HCT116 (cell line): ENCODE measurements at regions not wholly inside any gene's neighbourhood (a gene's known extent, or its start where the extent isn't known, plus 50 kb on each side); places are given as distances from the start of the nearest gene placed in this dataset.

Experiments
- ATAC-seq: fragments of 200-7000 bp; cut with Tn5 transposase; 2 replicates; pipeline ENCODE4 v1.9.1; 2020; ENCODE audit warnings: mild to moderate bottlenecking, moderate library complexity
- BruUV-seq: library from RNA; stranded (reverse); fragments of 400-500 nt; replicated peaks from 2 replicates; lab custom pipeline; 2021; lab: Mats Ljungman, UMichigan
- CTCF ChIA-PET: fragments of 300-600 bp; sonication (Branson Sonifier 250); formaldehyde crosslinking; loops from one replicate; lab custom pipeline; 2021; ENCODE audit warnings: antibody characterized with exemption; lab: Charles Lee
- POLR2A ChIA-PET: fragments of 300-600, 350-600 bp; sonication (Branson Sonifier 250); formaldehyde crosslinking; loops from one replicate; lab custom pipeline; 2021; ENCODE audit warnings: antibody characterized with exemption; lab: Charles Lee
- RAD21 ChIA-PET, 2 experiments: fragments of 300-600 bp; sonication (Branson Sonifier 250); formaldehyde crosslinking; loops; one replicate each; lab custom pipeline; 2023; ENCODE audit warnings: low total read pairs in 2 of 2; ENCODE audit not compliant: uncharacterized antibody in 2 of 2, unreplicated experiment in 2 of 2, low non-redundant PET in 1 of 2; lab: Charles Lee
- DNase-seq: peaks from one replicate; pipeline ENCODE4 v3.0.0-alpha.2; 2010; ENCODE audit warnings: low read depth, low spot score
- H2AFZ ChIP-seq: fragments of 200-600 bp; shearing (Covaris generic), sonication (generic); 2 replicates; pipeline ENCODE4 v1.6.1; 2017; ENCODE audit warnings: low read depth, mixed run types, mixed read lengths, antibody characterized with exemption, low read length; ENCODE audit not compliant: poor library complexity, severe bottlenecking
- H3K27ac ChIP-seq: 2 replicates; pipeline ENCODE4 v1.5.1; 2012; ENCODE audit warnings: low read depth, low read length
- H3K27me3 ChIP-seq: fragments of 200-600 bp; sonication (generic); 2 replicates; pipeline ENCODE4 v1.6.1; 2016; ENCODE audit warnings: mixed run types, low read length, mixed read lengths; ENCODE audit not compliant: insufficient read depth
- H3K36me3 ChIP-seq, 2 experiments: fragments of 200-500 bp in 1 of 2; fragments of 200-600 bp in 1 of 2; sonication (Bioruptor generic) in 1 of 2; sonication (generic) in 1 of 2; 2 replicates each; pipeline versions ENCODE4 v1.5.1 to v1.6.1; 2014 to 2016; ENCODE audit warnings: low read length in 2 of 2, inconsistent platforms in 1 of 2, mixed read lengths in 1 of 2, mixed run types in 1 of 2; ENCODE audit not compliant: insufficient read depth in 2 of 2, control insufficient read depth in 1 of 2
- H3K4me1 ChIP-seq, 2 experiments: fragments of 200-600 bp in 1 of 2; sonication (generic) in 1 of 2; 2 replicates each; pipeline versions ENCODE4 v1.5.1 to v1.6.1; 2012 to 2017; ENCODE audit warnings: low read length in 2 of 2, inconsistent platforms in 1 of 2, mild to moderate bottlenecking in 1 of 2, mixed read lengths in 1 of 2, mixed run types in 1 of 2, moderate library complexity in 1 of 2; ENCODE audit not compliant: insufficient read depth in 2 of 2, control insufficient read depth in 1 of 2
- H3K4me2 ChIP-seq: fragments of 200-600 bp; sonication (generic); 2 replicates; pipeline ENCODE4 v1.6.1; 2017; ENCODE audit warnings: mixed run types, low read length, mixed read lengths
- H3K4me3 ChIP-seq, 2 experiments: fragments of 200-600 bp in 1 of 2; sonication (generic) in 1 of 2; replicated peaks in 1 of 2; 2 replicates each; pipeline ENCODE4 v1.5.1; 2011 to 2016; ENCODE audit warnings: low read length in 2 of 2, control low read depth in 1 of 2, low read depth in 1 of 2, mild to moderate bottlenecking in 1 of 2, mixed read lengths in 1 of 2, mixed run types in 1 of 2
- H3K79me2 ChIP-seq: fragments of 200-600 bp; sonication (generic); 2 replicates; pipeline ENCODE4 v1.6.1; 2017; ENCODE audit warnings: mild to moderate bottlenecking, mixed run types, low read length, moderate library complexity, mixed read lengths; ENCODE audit not compliant: insufficient read depth
- H3K9ac ChIP-seq: fragments of 200-600 bp; sonication (generic); 2 replicates; pipeline ENCODE4 v1.6.1; 2016; ENCODE audit warnings: low read length, mixed read lengths
- H3K9me2 ChIP-seq: fragments of 200-600 bp; sonication (generic), shearing (Covaris generic); 2 replicates; pipeline ENCODE4 v1.6.1; 2017; ENCODE audit warnings: mixed run types, mild to moderate bottlenecking, moderate library complexity; ENCODE audit not compliant: insufficient read depth
- H3K9me3 ChIP-seq, 2 experiments: fragments of 200-500 bp in 1 of 2; fragments of 200-600 bp in 1 of 2; sonication (Bioruptor generic) in 1 of 2; sonication (generic) in 1 of 2; 2 replicates each; pipeline ENCODE4 v1.6.1; 2014 to 2017; ENCODE audit warnings: low read length in 2 of 2, mixed read lengths in 2 of 2, inconsistent platforms in 1 of 2, low read depth in 1 of 2, mild to moderate bottlenecking in 1 of 2, mixed run types in 1 of 2, moderate library complexity in 1 of 2; ENCODE audit not compliant: control insufficient read depth in 1 of 2, insufficient read depth in 1 of 2
- H4K20me1 ChIP-seq: fragments of 200-600 bp; sonication (generic), shearing (Covaris generic); 2 replicates; pipeline ENCODE4 v1.6.1; 2017; ENCODE audit warnings: mixed run types, mild to moderate bottlenecking, moderate library complexity; ENCODE audit not compliant: insufficient read depth
- ATF3 ChIP-seq: IDR thresholded peaks from 2 replicates; pipeline ENCODE4 v1.6.1; 2012
- CBX3 ChIP-seq: IDR thresholded peaks from 2 replicates; pipeline ENCODE4 v1.6.1; 2012; ENCODE audit warnings: low read depth
- EGR1 ChIP-seq: IDR thresholded peaks from 2 replicates; pipeline ENCODE4 v1.6.1; 2012; ENCODE audit warnings: low read depth
- ELF1 ChIP-seq: IDR thresholded peaks from 2 replicates; pipeline ENCODE4 v1.6.1; 2012; ENCODE audit warnings: low read depth, borderline replicate concordance
- FOSL1 ChIP-seq: IDR thresholded peaks from 2 replicates; pipeline ENCODE4 v1.6.1; 2012; ENCODE audit warnings: low read depth
- JUND ChIP-seq: IDR thresholded peaks from 2 replicates; pipeline ENCODE4 v1.6.1; 2012
- MAX ChIP-seq: IDR thresholded peaks from 2 replicates; pipeline ENCODE4 v1.6.1; 2012
- POLR2AphosphoS5 ChIP-seq: IDR thresholded peaks from 2 replicates; pipeline ENCODE4 v1.6.1; 2011; ENCODE audit warnings: mild to moderate bottlenecking, low read depth, low read length, moderate library complexity
- RAD21 ChIP-seq: IDR thresholded peaks from 2 replicates; pipeline ENCODE4 v1.6.1; 2012; ENCODE audit warnings: low read depth, mild to moderate bottlenecking
- REST ChIP-seq: IDR thresholded peaks from 2 replicates; pipeline ENCODE4 v1.6.1; 2012; ENCODE audit warnings: low read depth
- SIN3A ChIP-seq: IDR thresholded peaks from 2 replicates; pipeline ENCODE4 v1.6.1; 2012; ENCODE audit warnings: low read depth
- SP1 ChIP-seq: IDR thresholded peaks from 2 replicates; pipeline ENCODE4 v1.6.1; 2012; ENCODE audit warnings: low read depth
- SRF ChIP-seq: IDR thresholded peaks from 2 replicates; pipeline ENCODE4 v1.6.1; 2012; ENCODE audit warnings: low read depth
- TCF7L2 ChIP-seq: IDR thresholded peaks from 2 replicates; pipeline ENCODE4 v1.7.0; 2011; ENCODE audit warnings: borderline replicate concordance, inconsistent platforms; ENCODE audit not compliant: insufficient read depth, insufficient read length; ENCODE audit errors: extremely low read depth
- ZBTB33 ChIP-seq: IDR thresholded peaks from 2 replicates; pipeline ENCODE4 v1.6.1; 2011; ENCODE audit warnings: mild to moderate bottlenecking, low read length, moderate library complexity; ENCODE audit not compliant: insufficient replicate concordance; ENCODE audit errors: extremely low read depth
- ZFX ChIP-seq: fragments of 450-650 bp; IDR thresholded peaks from 2 replicates; pipeline ENCODE4 v1.6.1; 2017
- ZNF274 ChIP-seq: fragments of 200-500 bp; sonication (Bioruptor generic); IDR thresholded peaks from 2 replicates; pipeline ENCODE4 v1.6.1; 2014; ENCODE audit warnings: mild to moderate bottlenecking, low read depth, low read length, inconsistent platforms
- intact Hi-C: fragments of 100-400 bp; cut with micrococcal nuclease; formaldehyde crosslinking; loops from 2 replicates; pipeline ENCODE4 v1.10.0; 2022

- TF ChIP-seq ZBTB33 = no peak
These were observed 446.3 kb upstream of the MAP2 start (continued) for GRCh38 chr2:208977582-208977981.

GRCh38 chr2:208978946-208979345, 444.9 kb upstream of the MAP2 start:
- ChIA-PET RAD21 (no interaction called here), CTCF (no interaction called here), POLR2A (no interaction called here)
- Histone ChIP-seq H4K20me1 (no peaks in the 10 kb centered on the region), H3K27me3 (no peaks in the 10 kb centered on the region), H3K4me3 (no peak overlapping the region), H3K9ac (no peak overlapping the region), H3K36me3 (no peaks in the 10 kb centered on the region), H3K27ac (no peak overlapping the region), H3K79me2 (no peaks in the 10 kb centered on the region), H3K9me3 (no peaks in the 10 kb centered on the region), H3K4me2 (no peak overlapping the region), H3K9me2 (no peaks in the 10 kb centered on the region), H3K4me1 (no peaks in the 10 kb centered on the region), H2AFZ (no peak overlapping the region)
- no TSS peak for BruUV-seq
- TF ChIP-seq CBX3 = no peak
- TF ChIP-seq REST = no peak
- TF ChIP-seq POLR2AphosphoS5 = no peak
- no peak for TF ChIP-seq RAD21
- no peak for TF ChIP-seq ZNF274
- no peak for TF ChIP-seq SP1
- TF ChIP-seq MAX = no peak
- TF ChIP-seq ATF3 = no peak
- no peak for TF ChIP-seq FOSL1
- no peak for TF ChIP-seq ZFX
- no peak for TF ChIP-seq SIN3A
- TF ChIP-seq ELF1 = no peak
- no peak for TF ChIP-seq JUND
- TF ChIP-seq EGR1 = no peak
- no peak for TF ChIP-seq TCF7L2
- no peak for TF ChIP-seq SRF
- DNase-seq = no peak
- no peak for ATAC-seq
- intact Hi-C loops = no loop called here
